ENCODE measurements at regions not wholly inside any gene's neighbourhood (a gene's known extent, or its start where the extent isn't known, plus 50 kb on each side); places are given as distances from the start of the nearest gene placed in this dataset.
"Not testable (repeated sequence)": the region's sequence is repeated elsewhere in the genome, so short reads cannot be mapped to it uniquely, and the experiment has no call there.

GRCh38 chr13:54248306-54248705, 1219.7 kb downstream of the OLFM4 start:
- Histone ChIP-seq H3K27ac (no peak overlapping the region), H3K4me1 (no peaks in the 10 kb centered on the region), H3K27me3 (no peaks in the 10 kb centered on the region), H3K4me3 (replicated peaks in 1 of 3) (no peak overlapping the region), H3K36me3 (no peaks in the 10 kb centered on the region), H3K9me3 (no peaks in the 10 kb centered on the region)
- intact Hi-C loops (cut with DNase I), result no loop called here
- WGBS, 2 donors, result 74 to 76% methylated on average over 3 of the region's 3 CpGs
- TF ChIP-seq CTCF (IDR thresholded peaks at IDR 0.05) (no peak), POLR2A (IDR thresholded peaks at IDR 0.05) (no peak)
- no peak for DNase-seq

- no peak overlapping the region for H3K27ac ChIP-seq
- H3K4me1 ChIP-seq, result no peaks in the 10 kb centered on the region
- no peaks in the 10 kb centered on the region for H3K27me3 ChIP-seq
- no peaks in the 10 kb centered on the region for H3K9me3 ChIP-seq
- H3K4me3 ChIP-seq (replicated peaks in 1 of 3), result no peak overlapping the region
- intact Hi-C loops (cut with DNase I), result no loop called here
- WGBS, 2 donors, result 69 to 75% methylated on average over 2 of the region's 2 CpGs
- DNase-seq, result no peak
- TF ChIP-seq CTCF (IDR thresholded peaks at IDR 0.05) (no peak), POLR2A (IDR thresholded peaks at IDR 0.05) (no peak)
- H3K36me3 ChIP-seq, result no peaks in the 10 kb centered on the region
Observed at GRCh38 chr13:54261856-54262255, 1233.2 kb downstream of the OLFM4 start.

- Histone ChIP-seq H3K36me3 (no peaks in the 10 kb centered on the region), H3K4me3 (replicated peaks in 1 of 3) (no peak overlapping the region), H3K27me3 (no peaks in the 10 kb centered on the region), H3K27ac (no peak overlapping the region), H3K9me3 (no peaks in the 10 kb centered on the region), H3K4me1 (no peaks in the 10 kb centered on the region)
- DNase-seq, result no peak
- intact Hi-C loops (cut with DNase I), result no loop called here
- TF ChIP-seq POLR2A (IDR thresholded peaks at IDR 0.05) (no peak), CTCF (IDR thresholded peaks at IDR 0.05) (no peak)
Observed at GRCh38 chr13:54263868-54264267, 1235.3 kb downstream of the OLFM4 start.

GRCh38 chr13:54267253-54267668, 1238.6 kb downstream of the OLFM4 start:
- H3K27ac ChIP-seq; H3K36me3 ChIP-seq; intact Hi-C loops (cut with DNase I); DNase-seq; H3K9me3 ChIP-seq; H3K4me1 ChIP-seq; H3K4me3 ChIP-seq (replicated peaks in 1 of 3); H3K27me3 ChIP-seq: not testable (repeated sequence)
- WGBS, 2 donors, result 26 to 53% methylated on average over 6 of the region's 6 CpGs

- H3K4me3 ChIP-seq (replicated peaks in 1 of 3); H3K4me1 ChIP-seq; H3K27ac ChIP-seq; DNase-seq; intact Hi-C loops (cut with DNase I); H3K27me3 ChIP-seq; H3K36me3 ChIP-seq; H3K9me3 ChIP-seq: not testable (repeated sequence)
- 85 to 86% methylated on average over 11 of the region's 11 CpGs for WGBS, 2 donors
Observed at GRCh38 chr13:54268013-54268695, 1239.5 kb downstream of the OLFM4 start.

- Histone ChIP-seq H3K27ac (no peak overlapping the region), H3K4me1 (no peaks in the 10 kb centered on the region), H3K4me3 (replicated peaks in 1 of 3) (no peak overlapping the region), H3K27me3 (no peaks in the 10 kb centered on the region), H3K9me3 (no peaks in the 10 kb centered on the region), H3K36me3 (no peaks in the 10 kb centered on the region)
- no peak for DNase-seq
- 75 to 93% methylated on average over 9 of the region's 10 CpGs for WGBS, 2 donors
- TF ChIP-seq CTCF (IDR thresholded peaks at IDR 0.05), result no peak
- TF ChIP-seq POLR2A (IDR thresholded peaks at IDR 0.05), result no peak
- intact Hi-C loops (cut with DNase I), result no loop called here
Observed at GRCh38 chr13:54287062-54287764, 1258.6 kb downstream of the OLFM4 start.

Measured in thyroid gland (tissue), 4 donors.